HepG2 (cell line): ENCODE measurements at regions not wholly inside any gene's neighbourhood (a gene's known extent, or its start where the extent isn't known, plus 50 kb on each side); places are given as distances from the start of the nearest gene placed in this dataset.

Experiments used
- CEBPB ChIP-seq: IDR thresholded peaks from 2 replicates; pipeline ENCODE4 v1.6.1; 2011; ENCODE audit warnings: low read depth, low read length, improper control_type of control experiment, borderline replicate concordance
- CSRNP2 ChIP-seq: sonication (generic); formaldehyde crosslinking; conservative IDR thresholded peaks from 2 replicates; pipeline ENCODE4 v1.8.0; 2022; ENCODE audit warnings: low read depth, missing genetic modification reagents
- IRF2 ChIP-seq: IDR thresholded peaks from 2 replicates; pipeline ENCODE4 v1.6.1; 2018; ENCODE audit warnings: missing genetic modification reagents, missing compliant biosample characterization
- NR0B2 ChIP-seq: sonication (generic); formaldehyde crosslinking; IDR thresholded peaks from 2 replicates; pipeline ENCODE4 v1.4.0; 2020; ENCODE audit warnings: mild to moderate bottlenecking, missing genetic modification reagents
- ZFP1 ChIP-seq: IDR thresholded peaks from 2 replicates; pipeline ENCODE4 v1.6.1; 2016
- TF ChIP-seq, protein P1 (sequence below): sonication (generic); formaldehyde crosslinking; IDR thresholded peaks from 2 replicates; pipeline ENCODE4 v1.5.0; 2020; ENCODE audit warnings: mild to moderate bottlenecking, missing genetic modification reagents, moderate library complexity

DNA sequence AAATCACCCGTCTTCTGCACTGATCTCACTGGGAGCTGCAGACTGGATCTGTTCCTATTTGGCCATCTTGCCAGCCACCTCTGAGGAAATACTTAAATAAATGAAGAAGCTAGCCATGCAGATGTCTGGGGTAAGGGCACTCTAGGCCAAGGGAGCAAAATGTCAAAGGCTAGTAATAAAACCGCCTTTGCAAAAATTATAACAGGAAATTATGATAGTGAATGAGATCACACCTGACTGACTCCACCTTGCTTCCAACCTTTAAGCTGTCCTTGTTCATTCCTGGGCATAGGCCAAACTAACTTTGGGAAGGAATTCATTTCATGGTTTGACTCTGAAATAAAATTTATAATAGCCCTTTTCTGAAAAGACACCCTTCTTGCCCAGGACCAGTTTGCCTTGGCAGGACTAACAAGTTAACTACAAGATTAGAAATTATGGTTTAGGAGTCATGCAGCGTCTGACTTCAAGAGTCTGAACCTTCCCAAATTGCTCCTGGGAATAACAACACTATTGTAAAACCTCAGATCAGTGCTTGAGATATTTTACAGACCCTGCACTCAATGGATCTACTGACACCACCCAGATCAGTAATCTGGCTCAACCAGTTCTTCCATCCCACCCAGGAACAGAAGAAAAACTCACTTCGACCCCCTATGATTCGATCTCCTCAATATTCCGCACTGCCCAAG, 246.9 kb upstream of the HDX start:
- TF ChIP-seq IRF2 (CRISPR knock-in tag) (no peak), NR0B2 (CRISPR knock-in tag) (no peak), CSRNP2 (CRISPR knock-in tag) (no peak), CEBPB (no peak), ZFP1 (CRISPR knock-in tag) (no peak)
- TF ChIP-seq, protein P1, sequence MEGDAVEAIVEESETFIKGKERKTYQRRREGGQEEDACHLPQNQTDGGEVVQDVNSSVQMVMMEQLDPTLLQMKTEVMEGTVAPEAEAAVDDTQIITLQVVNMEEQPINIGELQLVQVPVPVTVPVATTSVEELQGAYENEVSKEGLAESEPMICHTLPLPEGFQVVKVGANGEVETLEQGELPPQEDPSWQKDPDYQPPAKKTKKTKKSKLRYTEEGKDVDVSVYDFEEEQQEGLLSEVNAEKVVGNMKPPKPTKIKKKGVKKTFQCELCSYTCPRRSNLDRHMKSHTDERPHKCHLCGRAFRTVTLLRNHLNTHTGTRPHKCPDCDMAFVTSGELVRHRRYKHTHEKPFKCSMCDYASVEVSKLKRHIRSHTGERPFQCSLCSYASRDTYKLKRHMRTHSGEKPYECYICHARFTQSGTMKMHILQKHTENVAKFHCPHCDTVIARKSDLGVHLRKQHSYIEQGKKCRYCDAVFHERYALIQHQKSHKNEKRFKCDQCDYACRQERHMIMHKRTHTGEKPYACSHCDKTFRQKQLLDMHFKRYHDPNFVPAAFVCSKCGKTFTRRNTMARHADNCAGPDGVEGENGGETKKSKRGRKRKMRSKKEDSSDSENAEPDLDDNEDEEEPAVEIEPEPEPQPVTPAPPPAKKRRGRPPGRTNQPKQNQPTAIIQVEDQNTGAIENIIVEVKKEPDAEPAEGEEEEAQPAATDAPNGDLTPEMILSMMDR: no peak
